ENCODE measurements at regions not wholly inside any gene's neighbourhood (a gene's known extent, or its start where the extent isn't known, plus 50 kb on each side); places are given as distances from the start of the nearest gene placed in this dataset.

DNA sequence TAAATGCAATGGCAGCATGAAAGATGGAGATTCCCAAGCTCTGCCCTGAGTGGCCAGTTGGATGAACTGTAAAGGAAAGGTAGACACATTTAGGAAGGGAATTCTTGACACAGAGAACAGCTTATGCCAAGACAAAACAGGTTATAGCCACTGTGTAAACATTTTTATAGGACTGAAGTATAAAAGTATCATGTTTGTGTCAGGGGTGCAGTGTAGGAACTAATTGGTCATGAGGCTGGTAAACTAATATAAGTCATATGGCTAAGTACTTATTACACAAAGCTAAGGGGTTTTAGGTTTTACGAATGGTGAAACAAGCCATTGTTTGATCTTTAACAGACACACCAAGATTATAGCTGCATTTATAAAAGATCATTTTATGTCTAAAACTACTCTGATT lies 207.7 kb upstream of the SLC16A7 start:
- no peak overlapping the region for H3K4me3 ChIP-seq
- no peaks in the 10 kb centered on the region for H3K9me3 ChIP-seq
- TF ChIP-seq HOXA7 (CRISPR knock-in tag; IDR thresholded peaks at IDR 0.05), result no peak
- TF ChIP-seq BHLHE40 (IDR thresholded peaks at IDR 0.05; ENCODE audit: low read depth, low read length), result no peak
- no peak for TF ChIP-seq SREBF2 (IDR thresholded peaks at IDR 0.05)
- no peak for TF ChIP-seq JUN (IDR thresholded peaks at IDR 0.05)
- TF ChIP-seq TFCP2L1 (CRISPR knock-in tag; IDR thresholded peaks at IDR 0.05), result no peak
- no peak for TF ChIP-seq ZC3H11A (IDR thresholded peaks at IDR 0.05)
- TF ChIP-seq PHF8 (IDR thresholded peaks at IDR 0.05; ENCODE audit: borderline replicate concordance, low read depth), result no peak
- no peak for TF ChIP-seq RAD21 (conservative IDR thresholded peaks at IDR 0.05 in 1 of 2, IDR thresholded peaks at IDR 0.05 in 1 of 2)
- TF ChIP-seq, protein P1, sequence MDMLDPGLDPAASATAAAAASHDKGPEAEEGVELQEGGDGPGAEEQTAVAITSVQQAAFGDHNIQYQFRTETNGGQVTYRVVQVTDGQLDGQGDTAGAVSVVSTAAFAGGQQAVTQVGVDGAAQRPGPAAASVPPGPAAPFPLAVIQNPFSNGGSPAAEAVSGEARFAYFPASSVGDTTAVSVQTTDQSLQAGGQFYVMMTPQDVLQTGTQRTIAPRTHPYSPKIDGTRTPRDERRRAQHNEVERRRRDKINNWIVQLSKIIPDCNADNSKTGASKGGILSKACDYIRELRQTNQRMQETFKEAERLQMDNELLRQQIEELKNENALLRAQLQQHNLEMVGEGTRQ (IDR thresholded peaks at IDR 0.05), result no peak
- no peak for TF ChIP-seq EHMT2 (IDR thresholded peaks at IDR 0.05; ENCODE audit: low read depth)
- TF ChIP-seq RARB (CRISPR knock-in tag; IDR thresholded peaks at IDR 0.05), result no peak
- TF ChIP-seq HOXB5 (CRISPR knock-in tag; IDR thresholded peaks at IDR 0.05), result no peak
- TF ChIP-seq RCOR1 (IDR thresholded peaks at IDR 0.05; ENCODE audit: low read depth, low read length), result no peak
- no peak for TF ChIP-seq SMC3 (IDR thresholded peaks at IDR 0.05)
- TF ChIP-seq EHF (CRISPR knock-in tag; IDR thresholded peaks at IDR 0.05), result no peak
- DNase-seq (ENCODE audit: low read depth in 1 of 2, low spot score in 1 of 2) (no peak), FAIRE-seq (no peak), ATAC-seq (no peak)
- no peaks in the 10 kb centered on the region for H3K4me1 ChIP-seq
- ChIA-PET POLR2A (no interaction called here), CTCF (interaction anchor here (0.6 kb wide), 1 partner anchor 16 kb away, joined by 4 read pairs; no protein-coding TSS in a partner anchor)
- H3K27ac ChIP-seq, result no peak overlapping the region
- no peak overlapping the region for H3K4me2 ChIP-seq
- 40% methylated on average over 1 of the region's 1 CpG for WGBS (ENCODE audit: missing lambda C conversion rate)

DNA sequence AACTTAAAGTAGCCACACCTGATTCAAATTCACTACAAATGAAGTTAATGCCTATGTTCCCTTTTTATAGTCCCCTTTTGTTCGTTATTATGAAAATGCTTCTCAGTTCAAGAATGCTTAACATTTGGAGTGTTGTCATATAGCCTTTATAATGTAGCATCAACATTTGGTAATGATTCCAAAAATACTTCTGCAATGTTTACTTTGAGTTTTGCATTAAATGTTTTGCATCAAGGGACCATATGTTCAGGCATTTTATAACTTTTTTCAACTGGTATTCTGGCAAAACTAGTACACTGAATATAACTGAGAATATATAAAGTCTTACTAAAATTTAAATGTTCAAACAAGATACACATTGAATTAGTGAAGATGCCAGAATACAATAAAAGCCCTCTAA lies 209.6 kb upstream of the SLC16A7 start:
- CTCF ChIA-PET, result no interaction called here
- TF ChIP-seq CBX2 (IDR thresholded peaks at IDR 0.05; ENCODE audit: borderline replicate concordance, low read depth), result no peak
- no peak for TF ChIP-seq RAD21 (conservative IDR thresholded peaks at IDR 0.05 in 1 of 2, IDR thresholded peaks at IDR 0.05 in 1 of 2)
- no peak for TF ChIP-seq FOSL2 (IDR thresholded peaks at IDR 0.05)
- no peak for TF ChIP-seq FOSL2 (CRISPR knock-in tag; IDR thresholded peaks at IDR 0.05)
- TF ChIP-seq ZC3H11A (IDR thresholded peaks at IDR 0.05), result no peak
- no peak for TF ChIP-seq RFX5 (IDR thresholded peaks at IDR 0.05)
- no peak for TF ChIP-seq SMC3 (IDR thresholded peaks at IDR 0.05)
- TF ChIP-seq GATA3 (IDR thresholded peaks at IDR 0.05; ENCODE audit: borderline replicate concordance), result no peak
- TF ChIP-seq, protein P1 (IDR thresholded peaks at IDR 0.05), result no peak
- TF ChIP-seq NPAS2 (CRISPR knock-in tag; IDR thresholded peaks at IDR 0.05; ENCODE audit: borderline replicate concordance), result no peak
- TF ChIP-seq, protein P2, sequence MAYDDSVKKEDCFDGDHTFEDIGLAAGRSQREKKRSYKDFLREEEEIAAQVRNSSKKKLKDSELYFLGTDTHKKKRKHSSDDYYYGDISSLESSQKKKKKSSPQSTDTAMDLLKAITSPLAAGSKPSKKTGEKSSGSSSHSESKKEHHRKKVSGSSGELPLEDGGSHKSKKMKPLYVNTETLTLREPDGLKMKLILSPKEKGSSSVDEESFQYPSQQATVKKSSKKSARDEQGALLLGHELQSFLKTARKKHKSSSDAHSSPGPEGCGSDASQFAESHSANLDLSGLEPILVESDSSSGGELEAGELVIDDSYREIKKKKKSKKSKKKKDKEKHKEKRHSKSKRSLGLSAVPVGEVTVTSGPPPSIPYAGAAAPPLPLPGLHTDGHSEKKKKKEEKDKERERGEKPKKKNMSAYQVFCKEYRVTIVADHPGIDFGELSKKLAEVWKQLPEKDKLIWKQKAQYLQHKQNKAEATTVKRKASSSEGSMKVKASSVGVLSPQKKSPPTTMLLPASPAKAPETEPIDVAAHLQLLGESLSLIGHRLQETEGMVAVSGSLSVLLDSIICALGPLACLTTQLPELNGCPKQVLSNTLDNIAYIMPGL (CRISPR knock-in tag; IDR thresholded peaks at IDR 0.05; ENCODE audit: borderline replicate concordance), result no peak
- TF ChIP-seq BHLHE40 (IDR thresholded peaks at IDR 0.05; ENCODE audit: low read depth, low read length), result no peak
- no peak for TF ChIP-seq ESRRA (IDR thresholded peaks at IDR 0.05; ENCODE audit: borderline replicate concordance, low read length)
- no peak for TF ChIP-seq CHD2 (IDR thresholded peaks at IDR 0.05; ENCODE audit: low read length, partially characterized antibody)
- no peak for TF ChIP-seq FOSB (CRISPR knock-in tag; IDR thresholded peaks at IDR 0.05)
- TF ChIP-seq, protein P3, sequence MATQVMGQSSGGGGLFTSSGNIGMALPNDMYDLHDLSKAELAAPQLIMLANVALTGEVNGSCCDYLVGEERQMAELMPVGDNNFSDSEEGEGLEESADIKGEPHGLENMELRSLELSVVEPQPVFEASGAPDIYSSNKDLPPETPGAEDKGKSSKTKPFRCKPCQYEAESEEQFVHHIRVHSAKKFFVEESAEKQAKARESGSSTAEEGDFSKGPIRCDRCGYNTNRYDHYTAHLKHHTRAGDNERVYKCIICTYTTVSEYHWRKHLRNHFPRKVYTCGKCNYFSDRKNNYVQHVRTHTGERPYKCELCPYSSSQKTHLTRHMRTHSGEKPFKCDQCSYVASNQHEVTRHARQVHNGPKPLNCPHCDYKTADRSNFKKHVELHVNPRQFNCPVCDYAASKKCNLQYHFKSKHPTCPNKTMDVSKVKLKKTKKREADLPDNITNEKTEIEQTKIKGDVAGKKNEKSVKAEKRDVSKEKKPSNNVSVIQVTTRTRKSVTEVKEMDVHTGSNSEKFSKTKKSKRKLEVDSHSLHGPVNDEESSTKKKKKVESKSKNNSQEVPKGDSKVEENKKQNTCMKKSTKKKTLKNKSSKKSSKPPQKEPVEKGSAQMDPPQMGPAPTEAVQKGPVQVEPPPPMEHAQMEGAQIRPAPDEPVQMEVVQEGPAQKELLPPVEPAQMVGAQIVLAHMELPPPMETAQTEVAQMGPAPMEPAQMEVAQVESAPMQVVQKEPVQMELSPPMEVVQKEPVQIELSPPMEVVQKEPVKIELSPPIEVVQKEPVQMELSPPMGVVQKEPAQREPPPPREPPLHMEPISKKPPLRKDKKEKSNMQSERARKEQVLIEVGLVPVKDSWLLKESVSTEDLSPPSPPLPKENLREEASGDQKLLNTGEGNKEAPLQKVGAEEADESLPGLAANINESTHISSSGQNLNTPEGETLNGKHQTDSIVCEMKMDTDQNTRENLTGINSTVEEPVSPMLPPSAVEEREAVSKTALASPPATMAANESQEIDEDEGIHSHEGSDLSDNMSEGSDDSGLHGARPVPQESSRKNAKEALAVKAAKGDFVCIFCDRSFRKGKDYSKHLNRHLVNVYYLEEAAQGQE (IDR thresholded peaks at IDR 0.05), result no peak
- no peak for TF ChIP-seq HOXA7 (CRISPR knock-in tag; IDR thresholded peaks at IDR 0.05)
- DNase-seq (ENCODE audit: low read depth in 1 of 2, low spot score in 1 of 2), result no peak
- Histone ChIP-seq H3K4me3 (no peak overlapping the region), H3K9me3 (no peaks in the 10 kb centered on the region), H3K4me2 (no peak overlapping the region), H3K27ac (no peak overlapping the region), H3K4me1 (no peaks in the 10 kb centered on the region)
- POLR2A ChIA-PET, result no interaction called here
- ATAC-seq, result no peak
- 27% methylated on average over 1 of the region's 1 CpG for WGBS (ENCODE audit: missing lambda C conversion rate)
- FAIRE-seq, result no peak

Measured in A549 (cell line).